Tibial nerve (tissue), 3 donors: ENCODE measurements at regions not wholly inside any gene's neighbourhood (a gene's known extent, or its start where the extent isn't known, plus 50 kb on each side); places are given as distances from the start of the nearest gene placed in this dataset.

Experiments
- CTCF ChIP-seq, 5 experiments: fragments of 200-600 bp in 3 of 5; fragments of 450-650 bp in 2 of 5; sonication (generic) in 3 of 5; IDR thresholded peaks; one replicate each; pipeline ENCODE4 v1.5.1; 2016 to 2019; ENCODE audit warnings: antibody characterized with exemption in 5 of 5, mild to moderate bottlenecking in 3 of 5, moderate library complexity in 2 of 5
- POLR2A ChIP-seq, 2 donors: fragments of 450-650 bp; IDR thresholded peaks; one replicate each; pipeline ENCODE4 v1.6.1; 2017; ENCODE audit warnings: antibody characterized with exemption in 2 of 2, mild to moderate bottlenecking in 2 of 2, moderate library complexity in 2 of 2

GRCh38 chr2:236899146-236899545, 186.5 kb upstream of the COPS8 start:
- TF ChIP-seq CTCF (IDR thresholded peaks at IDR 0.05) (no peak), POLR2A (IDR thresholded peaks at IDR 0.05) (no peak)
